GM12872 (cell line): ENCODE measurements at regions not wholly inside any gene's neighbourhood (a gene's known extent, or its start where the extent isn't known, plus 50 kb on each side); places are given as distances from the start of the nearest gene placed in this dataset.

Experiments
- TF ChIP-seq, protein P1 (sequence below): IDR thresholded peaks from 3 replicates; pipeline ENCODE4 v1.5.1; 2011; ENCODE audit warnings: low read depth, mild to moderate bottlenecking, low read length, moderate library complexity; ENCODE audit not compliant: insufficient read depth

DNA sequence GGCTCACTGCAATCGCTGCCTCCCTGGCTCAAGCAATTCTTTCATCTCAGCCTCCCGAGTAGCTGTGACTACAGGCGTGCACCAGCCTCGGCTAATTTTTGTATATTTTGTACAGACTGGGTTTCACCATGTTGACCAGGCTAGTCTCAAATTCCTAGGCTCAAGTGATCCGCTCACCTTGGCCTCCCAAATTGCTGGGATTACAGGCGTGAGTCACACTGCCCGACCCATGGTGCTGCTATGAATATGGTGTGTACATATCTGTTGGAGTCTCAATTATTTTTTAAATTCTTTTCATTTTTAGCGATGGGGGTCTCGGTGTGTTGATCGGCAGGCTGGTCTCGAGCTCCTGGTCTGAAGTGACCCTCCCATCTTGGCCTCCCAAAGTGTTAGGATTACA, 78.0 kb upstream of the PRKX start:
- TF ChIP-seq, protein P1, sequence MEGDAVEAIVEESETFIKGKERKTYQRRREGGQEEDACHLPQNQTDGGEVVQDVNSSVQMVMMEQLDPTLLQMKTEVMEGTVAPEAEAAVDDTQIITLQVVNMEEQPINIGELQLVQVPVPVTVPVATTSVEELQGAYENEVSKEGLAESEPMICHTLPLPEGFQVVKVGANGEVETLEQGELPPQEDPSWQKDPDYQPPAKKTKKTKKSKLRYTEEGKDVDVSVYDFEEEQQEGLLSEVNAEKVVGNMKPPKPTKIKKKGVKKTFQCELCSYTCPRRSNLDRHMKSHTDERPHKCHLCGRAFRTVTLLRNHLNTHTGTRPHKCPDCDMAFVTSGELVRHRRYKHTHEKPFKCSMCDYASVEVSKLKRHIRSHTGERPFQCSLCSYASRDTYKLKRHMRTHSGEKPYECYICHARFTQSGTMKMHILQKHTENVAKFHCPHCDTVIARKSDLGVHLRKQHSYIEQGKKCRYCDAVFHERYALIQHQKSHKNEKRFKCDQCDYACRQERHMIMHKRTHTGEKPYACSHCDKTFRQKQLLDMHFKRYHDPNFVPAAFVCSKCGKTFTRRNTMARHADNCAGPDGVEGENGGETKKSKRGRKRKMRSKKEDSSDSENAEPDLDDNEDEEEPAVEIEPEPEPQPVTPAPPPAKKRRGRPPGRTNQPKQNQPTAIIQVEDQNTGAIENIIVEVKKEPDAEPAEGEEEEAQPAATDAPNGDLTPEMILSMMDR: no peak

DNA sequence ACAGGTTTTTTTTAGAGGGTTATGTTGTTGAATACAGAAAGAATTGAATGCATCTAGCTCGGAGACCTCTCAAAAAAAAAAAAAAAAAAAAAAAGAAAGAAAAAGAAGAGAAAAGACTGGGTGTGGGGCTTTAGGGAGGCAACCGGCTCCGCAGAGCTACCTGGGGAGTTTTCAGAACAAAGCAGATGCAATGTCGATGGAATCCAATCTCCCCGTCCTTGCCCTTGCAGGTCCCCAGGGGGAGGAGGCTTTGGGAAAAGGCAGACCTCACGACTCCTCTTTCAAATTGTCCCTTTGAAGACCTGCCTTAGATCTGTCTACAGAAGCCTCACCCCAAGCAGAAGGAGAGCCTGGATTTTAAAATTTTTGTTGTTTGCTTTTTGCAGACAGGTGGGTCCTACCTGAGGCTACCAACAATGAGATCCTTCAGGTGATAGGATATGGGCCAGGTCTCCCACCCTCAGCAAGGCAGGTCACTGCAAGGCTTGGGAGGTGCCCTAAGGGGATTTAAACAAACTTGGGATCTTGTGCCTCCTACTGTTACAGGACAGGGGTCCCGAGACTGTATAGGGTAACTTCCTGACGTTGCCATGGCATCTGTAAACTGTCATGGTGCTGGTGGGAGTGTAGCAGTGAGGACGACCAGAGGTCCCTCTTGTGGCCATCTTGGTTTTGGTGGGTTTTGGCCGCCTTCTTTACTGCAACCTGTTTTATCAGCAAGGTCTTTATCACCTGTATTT, 75.2 kb upstream of the PRKX start:
- TF ChIP-seq, protein P1: no peak

DNA sequence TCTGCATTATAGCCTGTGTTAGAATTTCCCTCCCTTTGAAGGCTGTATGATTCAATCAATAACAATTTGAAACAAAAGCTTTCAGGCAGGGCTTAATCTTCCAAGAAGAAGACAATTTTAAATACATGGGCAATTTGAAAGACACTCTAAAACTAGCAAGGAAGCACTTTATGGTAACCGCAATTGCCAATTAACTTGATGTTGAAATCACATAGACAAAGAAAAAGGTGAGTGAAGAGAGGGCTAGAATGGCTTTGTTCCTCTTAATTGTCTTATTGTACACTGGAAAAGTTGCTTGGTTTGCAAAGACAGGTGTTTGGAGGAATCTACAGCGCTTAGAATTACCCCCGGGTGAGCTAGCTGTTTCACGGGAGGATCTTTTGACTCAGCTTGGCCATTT, 74.4 kb upstream of the PRKX start:
- TF ChIP-seq, protein P1: no peak

DNA sequence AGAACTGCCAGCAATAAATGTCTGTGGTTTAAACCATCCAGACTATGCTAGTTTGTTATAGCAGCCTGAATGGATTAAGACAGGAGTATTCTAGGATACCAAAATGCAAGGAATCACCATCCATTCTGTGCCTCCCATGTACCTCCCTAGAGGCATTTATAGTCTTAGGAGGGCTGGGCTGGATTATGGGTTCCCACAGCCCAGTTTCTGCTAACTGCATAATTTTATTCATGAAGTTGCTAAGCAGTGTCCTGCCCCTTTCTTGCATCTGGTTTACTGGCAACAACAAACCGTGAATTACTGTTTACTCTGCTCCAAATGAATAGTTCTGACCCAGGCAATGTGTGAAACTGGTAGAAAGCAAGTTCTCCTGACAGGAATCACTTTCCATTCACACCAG, 67.1 kb upstream of the PRKX start:
- TF ChIP-seq, protein P1: no peak

DNA sequence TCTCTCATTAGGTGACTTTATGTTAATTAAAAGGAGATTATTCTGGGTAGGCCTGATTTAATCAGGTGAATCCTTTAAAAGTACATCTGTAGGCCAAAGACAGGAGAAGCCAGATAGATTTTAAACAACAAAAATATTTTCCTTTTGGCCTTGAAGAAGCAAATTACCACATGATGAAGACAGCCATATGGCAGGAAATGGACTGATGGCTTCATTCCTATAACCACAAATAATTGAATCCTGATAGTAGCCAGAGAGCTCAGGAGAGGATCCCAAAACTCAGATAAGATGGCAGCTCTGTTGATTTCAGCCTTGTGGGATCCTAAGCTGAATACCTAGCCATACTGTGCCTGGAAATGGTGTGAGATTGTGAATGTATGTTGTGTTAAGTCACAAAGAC, 66.1 kb upstream of the PRKX start:
- TF ChIP-seq, protein P1: no peak

DNA sequence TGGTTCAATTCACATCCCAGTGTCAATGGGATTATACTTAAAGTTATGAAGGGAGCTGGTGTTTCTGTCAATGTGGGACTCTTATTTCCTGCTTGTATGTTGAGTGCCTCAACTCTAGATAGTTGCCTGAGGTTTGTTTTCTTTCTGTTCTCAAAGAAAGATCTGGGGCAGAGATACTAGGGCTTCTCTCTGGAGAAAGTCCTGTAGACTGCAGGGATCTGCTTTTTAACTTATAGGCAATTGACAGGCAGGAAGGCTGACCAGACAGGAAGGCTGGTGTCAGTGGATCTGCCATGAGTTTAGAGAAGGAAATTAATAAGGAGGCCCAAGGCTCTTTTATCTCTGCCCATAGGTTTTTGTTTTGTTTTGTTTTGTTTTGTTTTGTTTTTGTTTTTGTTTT, 64.0 kb upstream of the PRKX start:
- TF ChIP-seq, protein P1: no peak

DNA sequence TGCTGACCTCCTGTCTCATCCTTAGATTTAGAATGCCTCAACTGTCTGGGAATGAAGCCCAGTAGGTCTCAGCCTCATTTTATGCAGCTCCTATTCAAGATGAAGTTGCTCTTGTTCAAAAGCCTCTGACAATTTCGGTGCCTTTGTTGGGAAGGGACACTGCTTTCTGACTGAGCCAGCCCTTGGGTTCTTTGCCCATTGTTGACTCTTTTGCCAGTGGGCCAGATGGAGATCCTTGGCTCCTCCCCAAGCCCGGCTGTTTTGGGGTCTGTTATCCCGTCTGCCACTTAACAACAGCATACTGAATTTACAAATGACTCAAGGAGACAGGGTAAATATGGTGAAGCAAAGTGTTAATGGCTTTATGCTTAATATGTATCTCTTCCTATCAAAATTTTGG, 58.3 kb upstream of the PRKX start:
- TF ChIP-seq, protein P1: no peak
